OCI-LY1 (cell line): ENCODE measurements at regions not wholly inside any gene's neighbourhood (a gene's known extent, or its start where the extent isn't known, plus 50 kb on each side); places are given as distances from the start of the nearest gene placed in this dataset.

ENCODE experiments used
- H2AFZ ChIP-seq: fragments of 200-600 bp; sonication (generic), shearing (Covaris generic); 2 replicates; pipeline ENCODE4 v1.6.0; 2014; ENCODE audit warnings: antibody characterized with exemption, mild to moderate bottlenecking, low read length
- H3F3A ChIP-seq: fragments of 200-600 bp; sonication (generic), shearing (Covaris generic); 2 replicates; pipeline ENCODE4 v1.6.0; 2014; ENCODE audit warnings: mild to moderate bottlenecking, antibody characterized with exemption, low read length, moderate library complexity; ENCODE audit not compliant: insufficient read depth
- H3K27ac ChIP-seq: fragments of 200-600 bp; sonication (generic); 2 replicates; pipeline ENCODE4 v1.5.1; 2014; ENCODE audit warnings: low read length, mixed run types, mild to moderate bottlenecking, low read depth; ENCODE audit not compliant: poor library complexity, severe bottlenecking
- H3K27me3 ChIP-seq: fragments of 200-600 bp; sonication (generic); 2 replicates; pipeline ENCODE4 v1.6.0; 2014; ENCODE audit warnings: antibody characterized with exemption, mild to moderate bottlenecking, low read length, moderate library complexity; ENCODE audit not compliant: insufficient read depth
- H3K36me3 ChIP-seq: fragments of 200-600 bp; sonication (generic); 2 replicates; pipeline ENCODE4 v1.6.1; 2014; ENCODE audit warnings: mild to moderate bottlenecking, antibody characterized with exemption, low read length, moderate library complexity, mixed read lengths; ENCODE audit not compliant: insufficient read depth
- H3K4me1 ChIP-seq: fragments of 200-600 bp; sonication (generic); 2 replicates; pipeline ENCODE4 v1.5.1; 2014; ENCODE audit warnings: mild to moderate bottlenecking, low read length, moderate library complexity; ENCODE audit not compliant: insufficient read depth, severe bottlenecking
- H3K4me2 ChIP-seq: fragments of 200-600 bp; sonication (generic), shearing (Covaris generic); 2 replicates; pipeline ENCODE4 v1.6.1; 2014; ENCODE audit warnings: low read length
- H3K4me3 ChIP-seq: fragments of 200-600 bp; sonication (generic); 2 replicates; pipeline ENCODE4 v1.5.1; 2014; ENCODE audit warnings: low read length, low read depth, mild to moderate bottlenecking, mixed read lengths; ENCODE audit not compliant: poor library complexity, severe bottlenecking
- H3K79me2 ChIP-seq: fragments of 200-600 bp; shearing (Covaris generic); 2 replicates; pipeline ENCODE4 v1.6.1; 2016; ENCODE audit warnings: mixed run types, low read length, mixed read lengths; ENCODE audit not compliant: insufficient read depth
- H3K9ac ChIP-seq: fragments of 200-600 bp; sonication (generic), shearing (Covaris generic); 2 replicates; pipeline ENCODE4 v1.6.1; 2014; ENCODE audit warnings: mild to moderate bottlenecking, low read length, mixed read lengths
- H3K9me2 ChIP-seq: fragments of 200-600 bp; sonication (generic), shearing (Covaris generic); 2 replicates; pipeline ENCODE4 v1.6.1; 2014; ENCODE audit warnings: low read depth, mild to moderate bottlenecking, low read length, mixed read lengths
- H3K9me3 ChIP-seq: fragments of 200-600 bp; shearing (Covaris generic); 2 replicates; pipeline ENCODE4 v1.6.1; 2014; ENCODE audit warnings: low read length, mixed read lengths
- H4K20me1 ChIP-seq: fragments of 200-600 bp; sonication (generic), shearing (Covaris generic); 2 replicates; pipeline ENCODE4 v1.6.0; 2016; ENCODE audit warnings: mild to moderate bottlenecking, low read length; ENCODE audit not compliant: insufficient read depth
- EZH2 ChIP-seq: fragments of 200-600 bp; sonication (generic), shearing (Covaris generic); IDR thresholded peaks from 2 replicates; pipeline ENCODE4 v1.8.0; 2017; ENCODE audit warnings: borderline replicate concordance, mixed run types, mild to moderate bottlenecking, antibody characterized with exemption, low read length, moderate library complexity, mixed read lengths
- TF ChIP-seq, protein P1 (sequence below): fragments of 200-600 bp; sonication (generic), shearing (Covaris generic); IDR thresholded peaks from 2 replicates; pipeline ENCODE4 v1.5.1; 2017; ENCODE audit warnings: mild to moderate bottlenecking, antibody characterized with exemption, low read length, moderate library complexity, mixed read lengths

DNA sequence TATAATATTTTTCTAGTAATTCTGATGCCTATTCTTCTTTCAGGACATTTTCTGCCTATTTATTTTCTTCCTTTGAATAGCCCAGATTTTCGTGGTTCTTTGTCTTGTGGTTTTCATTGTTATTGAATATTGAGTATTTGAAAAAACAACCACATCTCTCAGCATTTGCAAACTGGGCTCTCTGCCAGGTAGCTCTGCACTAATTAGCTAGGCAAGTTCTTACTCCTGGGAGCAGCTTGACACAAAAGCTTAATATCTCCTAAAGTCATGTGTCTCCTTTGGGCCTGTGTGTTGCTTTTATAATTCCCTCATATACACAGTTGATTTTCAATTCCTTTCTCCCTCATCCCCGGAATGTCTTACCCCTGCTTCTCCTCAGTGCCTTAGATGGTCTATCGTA is 413.5 kb upstream of the GRIA3 start:
- Histone ChIP-seq H3K27ac (no peak overlapping the region), H3F3A (no peaks in the 10 kb centered on the region), H3K4me1 (no peaks in the 10 kb centered on the region), H3K79me2 (no peaks in the 10 kb centered on the region), H3K27me3 (no peaks in the 10 kb centered on the region), H2AFZ (no peak overlapping the region), H4K20me1 (no peaks in the 10 kb centered on the region), H3K4me3 (no peak overlapping the region), H3K9me3 (no peaks in the 10 kb centered on the region), H3K9ac (no peak overlapping the region), H3K9me2 (no peaks in the 10 kb centered on the region), H3K36me3 (no peaks in the 10 kb centered on the region), H3K4me2 (no peak overlapping the region)
- TF ChIP-seq EZH2, result no peak
- TF ChIP-seq, protein P1, sequence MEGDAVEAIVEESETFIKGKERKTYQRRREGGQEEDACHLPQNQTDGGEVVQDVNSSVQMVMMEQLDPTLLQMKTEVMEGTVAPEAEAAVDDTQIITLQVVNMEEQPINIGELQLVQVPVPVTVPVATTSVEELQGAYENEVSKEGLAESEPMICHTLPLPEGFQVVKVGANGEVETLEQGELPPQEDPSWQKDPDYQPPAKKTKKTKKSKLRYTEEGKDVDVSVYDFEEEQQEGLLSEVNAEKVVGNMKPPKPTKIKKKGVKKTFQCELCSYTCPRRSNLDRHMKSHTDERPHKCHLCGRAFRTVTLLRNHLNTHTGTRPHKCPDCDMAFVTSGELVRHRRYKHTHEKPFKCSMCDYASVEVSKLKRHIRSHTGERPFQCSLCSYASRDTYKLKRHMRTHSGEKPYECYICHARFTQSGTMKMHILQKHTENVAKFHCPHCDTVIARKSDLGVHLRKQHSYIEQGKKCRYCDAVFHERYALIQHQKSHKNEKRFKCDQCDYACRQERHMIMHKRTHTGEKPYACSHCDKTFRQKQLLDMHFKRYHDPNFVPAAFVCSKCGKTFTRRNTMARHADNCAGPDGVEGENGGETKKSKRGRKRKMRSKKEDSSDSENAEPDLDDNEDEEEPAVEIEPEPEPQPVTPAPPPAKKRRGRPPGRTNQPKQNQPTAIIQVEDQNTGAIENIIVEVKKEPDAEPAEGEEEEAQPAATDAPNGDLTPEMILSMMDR, result no peak

- Histone ChIP-seq H2AFZ (no peak overlapping the region), H3K4me3 (no peak overlapping the region), H3K9ac (no peak overlapping the region), H4K20me1 (no peaks in the 10 kb centered on the region), H3K9me2 (no peaks in the 10 kb centered on the region), H3K4me2 (no peak overlapping the region), H3K9me3 (no peaks in the 10 kb centered on the region), H3K36me3 (no peaks in the 10 kb centered on the region), H3K27me3 (no peaks in the 10 kb centered on the region), H3F3A (no peaks in the 10 kb centered on the region), H3K27ac (no peak overlapping the region), H3K79me2 (no peaks in the 10 kb centered on the region), H3K4me1 (no peaks in the 10 kb centered on the region)
- no peak for TF ChIP-seq EZH2
- TF ChIP-seq, protein P1, result no peak
Observed at GRCh38 chrX:122771933-122772332, 412.1 kb upstream of the GRIA3 start.

- Histone ChIP-seq H3K9me3 (no peaks in the 10 kb centered on the region), H3K9ac (no peak overlapping the region), H3K4me3 (no peak overlapping the region), H2AFZ (no peak overlapping the region), H3K27ac (no peak overlapping the region), H3K9me2 (no peaks in the 10 kb centered on the region), H3F3A (no peaks in the 10 kb centered on the region), H3K4me1 (no peaks in the 10 kb centered on the region), H3K27me3 (no peaks in the 10 kb centered on the region), H4K20me1 (no peaks in the 10 kb centered on the region), H3K36me3 (no peaks in the 10 kb centered on the region), H3K4me2 (no peak overlapping the region), H3K79me2 (no peaks in the 10 kb centered on the region)
- no peak for TF ChIP-seq EZH2
- TF ChIP-seq, protein P1, result no peak
Observed at GRCh38 chrX:122777766-122778165, 406.3 kb upstream of the GRIA3 start.
